Fibroblast of lung (primary cell): ENCODE measurements at regions not wholly inside any gene's neighbourhood (a gene's known extent, or its start where the extent isn't known, plus 50 kb on each side); places are given as distances from the start of the nearest gene placed in this dataset.
"Not testable (repeated sequence)": the region's sequence is repeated elsewhere in the genome, so short reads cannot be mapped to it uniquely, and the experiment has no call there.

Experiments
- CTCF ChIP-seq, 2 donors: IDR thresholded peaks in 1 of 2; conservative IDR thresholded peaks in 1 of 2; 1 replicate in 1 of 2; 2 replicates in 1 of 2; pipeline ENCODE4 v1.5.1; 2011 to 2012; ENCODE audit warnings: low read length in 2 of 2, control low read depth in 1 of 2, inconsistent platforms in 1 of 2, low read depth in 1 of 2, mild to moderate bottlenecking in 1 of 2
- EZH2 ChIP-seq: IDR thresholded peaks from 2 replicates; pipeline ENCODE4 v1.5.1; 2012; ENCODE audit warnings: low read length, control low read depth, mild to moderate bottlenecking; ENCODE audit errors: missing control alignments

- not testable (repeated sequence) for TF ChIP-seq CTCF (conservative IDR thresholded peaks at IDR 0.05 in 1 of 2, IDR thresholded peaks at IDR 0.05 in 1 of 2; ENCODE audit: low read depth in 1 of 2, low read length in 2 of 2); EZH2
Measured at GRCh38 chr20:25932806-25933205, 236.2 kb upstream of the ZNF337 start.
